Thyroid gland (tissue), 4 donors: ENCODE measurements at regions not wholly inside any gene's neighbourhood (a gene's known extent, or its start where the extent isn't known, plus 50 kb on each side); places are given as distances from the start of the nearest gene placed in this dataset.

Experiments
- CTCF ChIP-seq, 6 experiments: fragments of 200-600 bp in 3 of 6; fragments of 450-650 bp in 3 of 6; sonication (generic) in 3 of 6; IDR thresholded peaks; one replicate each; pipeline ENCODE4 v1.5.1; 2016 to 2019; ENCODE audit warnings: antibody characterized with exemption in 6 of 6, mild to moderate bottlenecking in 2 of 6, inconsistent platforms in 1 of 6, moderate library complexity in 1 of 6
- POLR2A ChIP-seq, 2 donors: fragments of 450-650 bp; IDR thresholded peaks; one replicate each; pipeline ENCODE4 v1.6.1; 2017; ENCODE audit warnings: antibody characterized with exemption in 2 of 2, mild to moderate bottlenecking in 2 of 2, moderate library complexity in 1 of 2

GRCh38 chr6:132972254-132972653 lies 157.9 kb downstream of the RPS12 start:
- TF ChIP-seq POLR2A (IDR thresholded peaks at IDR 0.05) (no peak), CTCF (IDR thresholded peaks at IDR 0.05) (no peak)
